Colonic mucosa (tissue), 4 donors: ENCODE measurements at regions not wholly inside any gene's neighbourhood (a gene's known extent, or its start where the extent isn't known, plus 50 kb on each side); places are given as distances from the start of the nearest gene placed in this dataset.

ENCODE experiments used
- DNase-seq: peaks from one replicate; pipeline ENCODE4 v3.0.0-alpha.2; 2020
- H3K27ac ChIP-seq: fragments of 200-600 bp; one replicate; pipeline ENCODE4 v1.8.0; 2021
- H3K27me3 ChIP-seq: fragments of 200-600 bp; one replicate; pipeline ENCODE4 v1.8.0; 2021
- H3K36me3 ChIP-seq: fragments of 200-600 bp; one replicate; pipeline ENCODE4 v1.8.0; 2021
- H3K4me1 ChIP-seq: fragments of 200-600 bp; one replicate; pipeline ENCODE4 v1.8.0; 2021; ENCODE audit warnings: mild to moderate bottlenecking
- H3K4me3 ChIP-seq: fragments of 200-600 bp; one replicate; pipeline ENCODE4 v1.8.0; 2021
- H3K9ac ChIP-seq, 2 donors: one replicate each; pipeline ENCODE4 v1.7.0; 2013; ENCODE audit warnings: control low read depth in 2 of 2, low read depth in 2 of 2, low read length in 2 of 2
- H3K9me3 ChIP-seq: fragments of 200-600 bp; one replicate; pipeline ENCODE4 v1.8.0; 2021
- intact Hi-C: fragments of 100-400 bp; cut with DNase I; formaldehyde crosslinking; loops from one replicate; pipeline ENCODE4 v1.14.1; 2022
- TF ChIP-seq, protein P1 (sequence below): fragments of 200-600 bp; IDR thresholded peaks from one replicate; pipeline ENCODE4 v1.8.0; 2022; ENCODE audit warnings: antibody characterized with exemption, mild to moderate bottlenecking
- donor health status: healthy.
- donor health status: DM: no; HTN: no; CAD: no.
- donor health status: DM: no; HTN: no; CAD: no.

DNA sequence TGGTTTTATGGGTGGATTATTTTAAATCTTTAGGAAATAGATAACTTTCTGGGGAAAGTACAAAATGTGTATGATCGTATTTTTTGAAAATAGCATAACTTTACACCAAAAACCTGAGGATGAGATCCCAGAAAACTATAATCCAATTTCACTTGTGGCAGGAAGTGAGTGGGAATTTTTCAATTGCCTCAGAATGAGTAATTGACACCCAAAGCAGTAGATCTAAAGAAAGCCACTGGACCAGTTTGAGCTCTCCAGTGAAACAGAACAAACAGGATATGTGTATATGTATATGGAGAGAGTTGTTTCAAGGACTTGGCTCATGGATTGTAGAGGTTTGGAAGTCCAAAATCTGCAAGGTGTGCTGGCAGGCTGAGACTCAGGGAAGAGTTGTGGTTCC, 109.2 kb upstream of the SHB start:
- Histone ChIP-seq H3K4me1 (no peaks in the 10 kb centered on the region), H3K9ac (no peak overlapping the region), H3K4me3 (no peak overlapping the region), H3K9me3 (no peaks in the 10 kb centered on the region), H3K27me3 (no peaks in the 10 kb centered on the region), H3K36me3 (no peaks in the 10 kb centered on the region), H3K27ac (no peak overlapping the region)
- intact Hi-C loops: no loop called here
- no peak for DNase-seq
- TF ChIP-seq, protein P1, sequence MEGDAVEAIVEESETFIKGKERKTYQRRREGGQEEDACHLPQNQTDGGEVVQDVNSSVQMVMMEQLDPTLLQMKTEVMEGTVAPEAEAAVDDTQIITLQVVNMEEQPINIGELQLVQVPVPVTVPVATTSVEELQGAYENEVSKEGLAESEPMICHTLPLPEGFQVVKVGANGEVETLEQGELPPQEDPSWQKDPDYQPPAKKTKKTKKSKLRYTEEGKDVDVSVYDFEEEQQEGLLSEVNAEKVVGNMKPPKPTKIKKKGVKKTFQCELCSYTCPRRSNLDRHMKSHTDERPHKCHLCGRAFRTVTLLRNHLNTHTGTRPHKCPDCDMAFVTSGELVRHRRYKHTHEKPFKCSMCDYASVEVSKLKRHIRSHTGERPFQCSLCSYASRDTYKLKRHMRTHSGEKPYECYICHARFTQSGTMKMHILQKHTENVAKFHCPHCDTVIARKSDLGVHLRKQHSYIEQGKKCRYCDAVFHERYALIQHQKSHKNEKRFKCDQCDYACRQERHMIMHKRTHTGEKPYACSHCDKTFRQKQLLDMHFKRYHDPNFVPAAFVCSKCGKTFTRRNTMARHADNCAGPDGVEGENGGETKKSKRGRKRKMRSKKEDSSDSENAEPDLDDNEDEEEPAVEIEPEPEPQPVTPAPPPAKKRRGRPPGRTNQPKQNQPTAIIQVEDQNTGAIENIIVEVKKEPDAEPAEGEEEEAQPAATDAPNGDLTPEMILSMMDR: no peak

DNA sequence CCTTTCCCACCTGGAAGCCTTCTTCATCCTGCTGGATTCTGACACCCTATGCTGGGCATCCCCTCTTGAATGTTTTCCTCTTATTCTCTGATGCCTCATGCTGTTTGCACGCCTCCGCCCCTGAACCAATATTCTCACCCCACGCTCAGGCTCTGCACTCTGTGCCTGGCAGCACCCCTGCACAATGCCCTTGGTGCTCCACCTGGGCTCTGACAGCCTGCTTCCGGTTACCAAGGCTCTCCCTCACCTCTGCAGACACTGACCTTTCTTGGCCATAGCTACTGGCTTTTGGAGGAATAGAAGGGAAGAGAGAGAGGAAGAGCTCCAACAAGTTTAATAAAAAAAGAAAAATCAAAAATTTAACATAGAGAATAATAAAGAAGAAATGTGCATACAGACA, 108.7 kb upstream of the SHB start:
- no peak overlapping the region for H3K4me3 ChIP-seq
- no peaks in the 10 kb centered on the region for H3K4me1 ChIP-seq

DNA sequence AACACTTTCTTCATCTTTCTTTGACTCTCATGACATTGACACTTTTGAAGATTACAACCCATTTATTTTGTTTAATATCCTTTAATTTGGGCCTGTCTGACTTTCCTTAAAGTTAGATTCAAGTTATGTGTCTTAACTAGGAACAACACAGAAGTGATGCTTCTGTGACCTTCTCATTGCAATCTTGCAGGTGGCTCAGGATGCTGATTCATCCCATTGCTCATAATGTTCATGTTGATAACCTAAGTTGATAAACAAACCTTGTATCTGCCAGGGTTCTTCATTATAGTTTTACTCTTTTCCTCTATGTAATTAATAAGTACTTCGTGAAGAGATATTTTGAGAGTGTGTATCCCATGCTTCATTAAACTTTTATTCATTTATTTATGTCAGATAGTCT, 107.2 kb upstream of the SHB start:
- no peak overlapping the region for H3K27ac ChIP-seq
- no peak overlapping the region for H3K4me3 ChIP-seq
- H3K36me3 ChIP-seq: no peaks in the 10 kb centered on the region
- H3K27me3 ChIP-seq: no peaks in the 10 kb centered on the region
- H3K9me3 ChIP-seq: no peaks in the 10 kb centered on the region
- H3K9ac ChIP-seq: no peak overlapping the region
- H3K4me1 ChIP-seq: no peaks in the 10 kb centered on the region
- intact Hi-C loops: no loop called here
- no peak for DNase-seq
- TF ChIP-seq, protein P1: no peak

More for the DNA sequence above, 108.7 kb upstream of the SHB start:
- DNase-seq: no peak
- TF ChIP-seq, protein P1: no peak
- Histone ChIP-seq H3K27me3 (no peaks in the 10 kb centered on the region), H3K27ac (no peak overlapping the region), H3K9me3 (no peaks in the 10 kb centered on the region), H3K9ac (no peak overlapping the region), H3K36me3 (no peaks in the 10 kb centered on the region)
- intact Hi-C loops: no loop called here

DNA sequence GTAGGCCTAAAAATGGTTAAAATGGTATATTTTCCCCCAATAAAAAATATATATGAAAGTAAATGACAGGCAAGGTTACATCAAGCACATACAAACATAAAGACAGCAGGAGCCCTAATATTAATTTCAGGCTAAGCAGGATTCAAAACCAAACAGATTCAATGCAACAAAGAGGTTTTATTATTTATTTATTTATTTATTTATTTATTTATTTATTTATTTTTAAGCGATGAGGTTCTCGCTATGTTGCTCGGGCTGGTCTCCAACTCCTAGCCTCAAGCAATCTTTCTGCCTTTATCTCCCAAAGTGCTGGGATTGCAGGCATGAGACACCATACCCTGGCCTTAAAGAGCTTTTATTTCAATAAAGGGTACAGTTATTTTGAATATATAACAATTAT, 106.4 kb upstream of the SHB start:
- intact Hi-C loops: no loop called here

DNA sequence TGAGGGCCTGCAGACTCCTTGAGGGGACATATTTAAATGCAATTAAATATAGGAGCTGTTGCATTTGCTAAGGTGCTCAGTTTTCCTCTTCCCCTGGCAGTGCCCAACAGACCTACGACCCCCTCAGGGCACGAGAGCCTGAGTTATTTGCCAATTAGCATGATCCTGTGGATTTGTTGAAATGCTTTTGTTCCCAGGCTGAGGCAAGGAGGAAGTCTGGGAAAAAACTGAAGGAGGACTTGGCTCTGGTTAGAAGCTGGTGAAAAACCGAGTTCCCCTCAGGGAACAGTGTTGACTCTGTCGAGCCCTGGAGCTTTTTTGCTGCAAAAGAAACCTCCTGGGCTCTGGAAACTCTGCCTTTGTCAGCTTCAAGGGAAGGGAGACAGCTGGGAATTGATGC, 103.6 kb upstream of the SHB start:
- TF ChIP-seq, protein P1: no peak
- Histone ChIP-seq H3K27me3 (no peaks in the 10 kb centered on the region), H3K9me3 (no peaks in the 10 kb centered on the region), H3K36me3 (no peaks in the 10 kb centered on the region), H3K4me1 (no peaks in the 10 kb centered on the region), H3K4me3 (no peak overlapping the region), H3K27ac (no peak overlapping the region), H3K9ac (no peak overlapping the region)
- intact Hi-C loops: no loop called here
- no peak for DNase-seq

More for the DNA sequence above, 106.4 kb upstream of the SHB start:
- Histone ChIP-seq H3K9me3 (no peaks in the 10 kb centered on the region), H3K27ac (no peak overlapping the region), H3K36me3 (no peaks in the 10 kb centered on the region), H3K4me3 (no peak overlapping the region), H3K4me1 (no peaks in the 10 kb centered on the region), H3K27me3 (no peaks in the 10 kb centered on the region), H3K9ac (no peak overlapping the region)
- TF ChIP-seq, protein P1: no peak
- DNase-seq: no peak

DNA sequence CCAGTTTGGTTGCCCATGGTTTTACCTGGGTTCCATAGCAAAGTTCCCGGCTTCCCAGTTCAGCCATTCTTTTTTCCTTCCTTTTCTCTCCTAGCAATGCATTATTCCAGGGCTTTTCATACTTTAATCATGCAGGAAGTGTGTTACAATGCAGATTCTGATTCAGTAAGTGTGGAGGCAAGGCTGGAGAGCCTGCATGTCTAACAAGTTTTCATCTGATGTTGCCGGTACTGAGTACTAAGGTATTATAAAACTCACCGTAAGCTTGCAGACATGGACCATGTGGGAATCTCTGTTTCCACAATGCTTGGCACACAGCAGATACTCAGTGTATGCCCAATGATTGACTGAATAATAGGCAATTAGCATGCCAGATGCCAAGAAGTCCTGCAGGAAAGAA, 102.9 kb upstream of the SHB start:
- H3K27me3 ChIP-seq: no peaks in the 10 kb centered on the region
- intact Hi-C loops: no loop called here
- no peak overlapping the region for H3K9ac ChIP-seq

More for the DNA sequence above, 102.9 kb upstream of the SHB start:
- no peak overlapping the region for H3K4me3 ChIP-seq
- no peak for DNase-seq
- H3K36me3 ChIP-seq: no peaks in the 10 kb centered on the region
- no peaks in the 10 kb centered on the region for H3K4me1 ChIP-seq
- H3K9me3 ChIP-seq: no peaks in the 10 kb centered on the region
- H3K27ac ChIP-seq: no peak overlapping the region
- TF ChIP-seq, protein P1: no peak
